Tibial nerve (tissue), 4 donors: ENCODE measurements at regions not wholly inside any gene's neighbourhood (a gene's known extent, or its start where the extent isn't known, plus 50 kb on each side); places are given as distances from the start of the nearest gene placed in this dataset.
"Not testable (repeated sequence)": the region's sequence is repeated elsewhere in the genome, so short reads cannot be mapped to it uniquely, and the experiment has no call there.

ENCODE experiments used
- DNase-seq, 2 donors: peaks; one replicate each; pipeline ENCODE4 v3.0.0-alpha.2; 2019; ENCODE audit warnings: low spot score in 2 of 2
- H3K27ac ChIP-seq, 4 donors: fragments of 200-600 bp; sonication (generic) in 3 of 4; one replicate each; pipeline ENCODE4 v1.5.1; 2017 to 2019; ENCODE audit warnings: mild to moderate bottlenecking in 1 of 4
- H3K27me3 ChIP-seq, 2 donors: fragments of 200-600 bp; sonication (generic) in 1 of 2; one replicate each; pipeline versions ENCODE4 v1.5.1 to v1.6.0; 2017 to 2019
- H3K36me3 ChIP-seq, 3 donors: fragments of 200-600 bp; sonication (generic); one replicate each; pipeline ENCODE4 v1.5.1; 2018 to 2019
- H3K4me1 ChIP-seq, 4 donors: fragments of 200-600 bp; sonication (generic) in 3 of 4; one replicate each; pipeline ENCODE4 v1.5.1; 2017 to 2019
- H3K4me3 ChIP-seq, 4 donors: fragments of 200-600 bp; sonication (generic) in 3 of 4; one replicate each; pipeline ENCODE4 v1.5.1; 2017 to 2019; ENCODE audit warnings: mild to moderate bottlenecking in 1 of 4, moderate library complexity in 1 of 4
- H3K9me3 ChIP-seq, 4 donors: fragments of 200-600 bp; sonication (generic) in 3 of 4; one replicate each; pipeline ENCODE4 v1.5.1; 2017 to 2019
- CTCF ChIP-seq, 5 experiments: fragments of 200-600 bp in 3 of 5; fragments of 450-650 bp in 2 of 5; sonication (generic) in 3 of 5; IDR thresholded peaks; one replicate each; pipeline ENCODE4 v1.5.1; 2016 to 2019; ENCODE audit warnings: antibody characterized with exemption in 5 of 5, mild to moderate bottlenecking in 3 of 5, moderate library complexity in 2 of 5
- EP300 ChIP-seq, 2 donors: sonication (generic); formaldehyde crosslinking; IDR thresholded peaks; one replicate each; pipeline ENCODE4 v1.6.1; 2017; ENCODE audit warnings: antibody characterized with exemption in 2 of 2, mild to moderate bottlenecking in 1 of 2
- POLR2A ChIP-seq, 2 donors: fragments of 450-650 bp; IDR thresholded peaks; one replicate each; pipeline ENCODE4 v1.6.1; 2017; ENCODE audit warnings: antibody characterized with exemption in 2 of 2, mild to moderate bottlenecking in 2 of 2, moderate library complexity in 2 of 2
- WGBS, 2 donors: methylation state at CpG; one replicate each; pipeline ENCODE4 v1.1.5; 2018; 5-methylcytosine and 5-hydroxymethylcytosine counted together

GRCh38 chr14:57051633-57052032, 217.1 kb downstream of the EXOC5 start:
- no peaks in the 10 kb centered on the region for H3K27me3 ChIP-seq
- no peaks in the 10 kb centered on the region for H3K9me3 ChIP-seq
- H3K36me3 ChIP-seq, result no peaks in the 10 kb centered on the region
- H3K4me3 ChIP-seq, result no peak overlapping the region
- no peak overlapping the region for H3K27ac ChIP-seq
- no peaks in the 10 kb centered on the region for H3K4me1 ChIP-seq
- no peak for DNase-seq
- 82 to 85% methylated on average over 7 of the region's 7 CpGs for WGBS, 2 donors
- TF ChIP-seq POLR2A (IDR thresholded peaks at IDR 0.05), result no peak
- no peak for TF ChIP-seq EP300 (IDR thresholded peaks at IDR 0.05)
- no peak for TF ChIP-seq CTCF (IDR thresholded peaks at IDR 0.05)

- TF ChIP-seq CTCF (IDR thresholded peaks at IDR 0.05) (no peak), EP300 (IDR thresholded peaks at IDR 0.05) (no peak), POLR2A (IDR thresholded peaks at IDR 0.05) (no peak)
- no peak for DNase-seq
- 68 to 77% methylated on average over 1 of the region's 1 CpG for WGBS, 2 donors
Observed at GRCh38 chr14:57049848-57050247, 218.9 kb downstream of the EXOC5 start.

GRCh38 chr14:57046175-57046574, 222.5 kb downstream of the EXOC5 start:
- DNase-seq, result no peak
- H3K27me3 ChIP-seq, result no peaks in the 10 kb centered on the region
- no peaks in the 10 kb centered on the region for H3K4me1 ChIP-seq
- 67 to 76% methylated on average over 4 of the region's 4 CpGs for WGBS, 2 donors
- H3K9me3 ChIP-seq, result no peaks in the 10 kb centered on the region
- TF ChIP-seq CTCF (IDR thresholded peaks at IDR 0.05) (no peak), POLR2A (IDR thresholded peaks at IDR 0.05) (no peak), EP300 (IDR thresholded peaks at IDR 0.05) (no peak)
- H3K27ac ChIP-seq, result no peak overlapping the region
- H3K36me3 ChIP-seq, result no peaks in the 10 kb centered on the region
- no peak overlapping the region for H3K4me3 ChIP-seq

More at GRCh38 chr14:57049848-57050247, 218.9 kb downstream of the EXOC5 start:
- Histone ChIP-seq H3K27ac (no peak overlapping the region), H3K4me3 (no peak overlapping the region), H3K36me3 (no peaks in the 10 kb centered on the region), H3K9me3 (no peaks in the 10 kb centered on the region), H3K4me1 (no peaks in the 10 kb centered on the region), H3K27me3 (no peaks in the 10 kb centered on the region)

GRCh38 chr14:57044101-57044973, 224.4 kb downstream of the EXOC5 start:
- H3K4me1 ChIP-seq, DNase-seq, H3K9me3 ChIP-seq, H3K36me3 ChIP-seq, H3K27ac ChIP-seq, H3K27me3 ChIP-seq, H3K4me3 ChIP-seq: not testable (repeated sequence)
- WGBS, 2 donors, result 64 to 76% methylated on average over 5 of the region's 5 CpGs

- Histone ChIP-seq H3K27me3 (no peaks in the 10 kb centered on the region), H3K36me3 (no peaks in the 10 kb centered on the region), H3K9me3 (no peaks in the 10 kb centered on the region), H3K27ac (no peak overlapping the region), H3K4me3 (no peak overlapping the region), H3K4me1 (no peaks in the 10 kb centered on the region)
- TF ChIP-seq POLR2A (IDR thresholded peaks at IDR 0.05), result no peak
- TF ChIP-seq CTCF (IDR thresholded peaks at IDR 0.05), result no peak
- TF ChIP-seq EP300 (IDR thresholded peaks at IDR 0.05), result no peak
- 31 to 69% methylated on average over 1 of the region's 1 CpG for WGBS, 2 donors
- no peak for DNase-seq
Observed at GRCh38 chr14:57038689-57039088, 228.4 kb upstream of the OTX2 start.
